Urinary bladder (tissue), 3 donors: ENCODE measurements at regions not wholly inside any gene's neighbourhood (a gene's known extent, or its start where the extent isn't known, plus 50 kb on each side); places are given as distances from the start of the nearest gene placed in this dataset.

Experiments
- DNase-seq: peaks from one replicate; pipeline ENCODE4 v3.0.0-alpha.2; 2015; ENCODE audit errors: extremely low spot score
- H3K27ac ChIP-seq: one replicate; pipeline ENCODE4 v1.5.1; 2013; ENCODE audit warnings: low read depth, mild to moderate bottlenecking, moderate library complexity
- H3K36me3 ChIP-seq: one replicate; pipeline ENCODE4 v1.6.1; 2013; ENCODE audit warnings: mild to moderate bottlenecking, moderate library complexity; ENCODE audit not compliant: insufficient read depth
- H3K4me1 ChIP-seq: one replicate; pipeline ENCODE4 v1.6.1; 2013; ENCODE audit warnings: mild to moderate bottlenecking, moderate library complexity; ENCODE audit not compliant: insufficient read depth
- H3K4me3 ChIP-seq: one replicate; pipeline ENCODE4 v1.5.1; 2013; ENCODE audit warnings: low read depth, low read length
- WGBS: extraction: QIAGEN DNeasy Blood & Tissue Kit; methylation state at CpG from one replicate; pipeline ENCODE4 v1.1.7; 2013; 5-methylcytosine and 5-hydroxymethylcytosine counted together
- donor health status: healthy with polysubstance abuse.
- donor health status: healthy.

DNA sequence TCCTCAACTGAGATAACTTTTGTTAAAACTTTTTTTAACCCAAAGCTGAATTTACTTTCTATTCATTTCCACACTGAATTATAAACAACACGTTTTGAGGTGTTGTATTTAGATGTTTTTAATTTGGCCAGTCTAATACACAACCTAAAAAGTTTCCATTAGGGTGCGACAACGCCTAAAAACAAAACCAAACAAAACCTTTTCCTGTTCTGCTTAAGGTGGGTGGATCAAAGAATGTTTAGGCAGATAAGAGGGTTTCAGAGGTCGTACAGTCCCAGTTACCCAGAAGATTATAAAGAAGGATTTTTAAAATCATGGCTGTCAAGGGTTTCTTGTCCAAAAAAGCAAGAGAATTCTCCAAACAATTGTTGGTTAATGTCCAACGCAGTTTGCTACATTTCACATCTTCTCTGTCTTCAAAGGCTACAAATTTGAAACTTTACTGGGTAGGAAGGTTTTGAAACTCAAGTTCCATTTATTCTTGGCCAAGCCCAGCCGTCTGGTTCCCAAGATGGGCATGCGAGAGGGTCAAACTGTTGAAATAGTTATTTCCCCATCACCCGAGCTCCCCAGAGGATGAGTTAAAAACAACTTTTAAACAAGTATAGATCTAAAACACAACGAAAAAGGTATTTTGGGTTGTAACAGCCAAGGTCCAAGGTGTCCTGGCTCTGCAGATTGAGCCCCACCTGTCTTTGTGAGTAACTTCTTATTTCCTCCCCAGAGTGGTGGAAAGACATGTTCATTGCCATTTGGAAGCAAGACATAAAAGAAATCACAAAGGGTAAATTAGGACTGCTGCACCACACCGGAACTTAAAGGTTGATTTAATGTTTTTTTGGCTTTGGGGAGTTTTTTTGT is 122.8 kb upstream of the MAP3K1 start:
- 73% methylated on average over 10 of the region's 10 CpGs for WGBS
- Histone ChIP-seq H3K4me3 (no peak overlapping the region), H3K36me3 (no peaks in the 10 kb centered on the region), H3K4me1 (no peaks in the 10 kb centered on the region), H3K27ac (no peak overlapping the region)
- no peak for DNase-seq

DNA sequence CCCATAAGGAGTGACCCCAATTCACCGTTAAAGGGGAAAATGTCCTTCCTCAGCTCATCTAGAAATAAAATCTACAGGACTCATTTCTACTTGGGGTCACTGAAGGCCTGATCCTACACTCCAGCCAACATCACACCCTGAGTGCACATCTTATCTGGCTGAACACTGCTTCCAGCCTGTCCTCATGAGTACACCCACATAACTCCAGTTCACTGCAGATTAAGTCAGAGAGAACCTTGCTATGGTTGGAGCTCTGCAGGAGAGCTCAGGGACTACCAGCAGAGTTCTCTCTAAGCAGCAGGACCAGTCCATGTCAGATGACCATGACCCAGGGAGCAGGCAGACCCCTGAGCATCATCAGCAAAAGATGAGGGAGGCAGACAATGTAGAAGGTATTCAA is 126.9 kb upstream of the MAP3K1 start:
- Histone ChIP-seq H3K4me3 (no peak overlapping the region), H3K36me3 (no peaks in the 10 kb centered on the region), H3K4me1 (no peaks in the 10 kb centered on the region), H3K27ac (no peak overlapping the region)
- DNase-seq: no peak
- WGBS: 88% methylated on average over 1 of the region's 1 CpG

DNA sequence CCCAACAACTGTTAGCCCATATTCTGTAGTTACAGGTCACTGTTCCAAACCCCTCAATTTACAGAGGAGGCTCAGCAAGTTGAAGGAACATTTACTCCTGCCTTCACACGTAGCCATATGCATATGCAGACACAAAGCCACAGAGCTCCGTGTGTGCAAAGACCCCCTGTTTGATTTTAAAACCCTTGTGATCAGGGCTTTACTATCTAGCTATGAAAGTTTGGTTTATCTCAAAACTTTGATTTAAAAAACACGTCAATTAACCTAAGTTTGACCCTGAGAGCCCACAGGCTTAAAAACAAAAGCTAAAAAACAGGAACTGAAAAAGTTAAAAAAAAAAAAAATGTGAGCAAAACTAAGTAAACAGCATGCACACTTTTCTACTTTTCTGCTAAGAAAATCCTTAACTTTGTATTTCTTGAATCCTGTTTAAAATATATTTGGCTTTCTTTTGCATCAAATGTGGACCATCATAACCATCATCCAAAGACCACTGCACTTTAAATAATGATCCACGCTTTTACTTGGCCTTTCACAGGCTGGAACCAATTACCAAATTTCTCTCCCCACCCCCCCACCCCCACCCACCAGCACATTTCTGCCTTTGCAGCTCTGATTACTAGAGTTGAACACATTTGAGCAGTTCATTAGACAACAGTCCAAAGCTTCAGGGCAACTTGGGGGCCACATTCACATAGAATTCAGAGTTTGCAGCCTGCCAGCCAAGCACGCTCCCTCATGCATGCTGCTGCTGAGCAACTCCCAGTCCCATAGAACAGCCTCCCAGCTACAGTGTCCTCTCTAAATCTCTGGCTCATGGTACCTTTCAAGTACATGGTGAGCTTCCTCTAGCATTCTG is 128.8 kb upstream of the MAP3K1 start:
- Histone ChIP-seq H3K4me1 (no peaks in the 10 kb centered on the region), H3K4me3 (no peak overlapping the region), H3K27ac (no peak overlapping the region), H3K36me3 (no peaks in the 10 kb centered on the region)
- 68% methylated on average over 5 of the region's 5 CpGs for WGBS
- no peak for DNase-seq

DNA sequence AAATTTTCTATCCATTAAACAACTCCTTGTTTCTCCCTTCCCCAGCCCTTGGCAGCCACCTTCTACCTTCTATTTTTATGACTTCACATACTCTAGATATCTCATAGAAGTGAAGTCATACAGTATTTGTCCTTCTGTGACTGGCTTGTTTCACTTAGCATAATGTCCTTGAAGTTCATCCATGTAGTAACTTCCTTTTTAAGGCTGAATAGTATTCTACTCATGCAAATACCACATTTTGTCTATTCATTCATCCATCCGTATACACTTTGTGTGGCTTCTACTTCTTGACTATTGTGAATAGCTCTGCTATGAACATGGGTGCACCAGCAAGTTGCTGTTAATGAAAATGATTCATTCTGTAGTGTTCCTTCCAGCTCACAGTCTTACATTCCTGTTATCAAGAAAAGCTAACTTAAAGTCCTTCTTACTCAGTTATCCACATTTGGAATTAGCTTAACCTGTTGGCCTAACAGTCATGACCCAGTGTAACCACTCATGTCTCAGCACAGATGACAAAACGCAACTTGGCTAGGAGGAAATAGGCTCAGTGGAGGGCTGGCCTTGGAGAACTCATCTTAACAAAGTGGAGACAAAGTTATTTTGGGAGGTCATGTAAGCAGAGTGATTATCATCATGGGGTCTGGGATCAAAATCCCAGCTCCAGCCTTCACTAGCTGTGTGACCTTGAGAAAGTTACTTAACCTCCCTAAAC is 129.7 kb upstream of the MAP3K1 start:
- H3K36me3 ChIP-seq: no peaks in the 10 kb centered on the region
- H3K27ac ChIP-seq: no peak overlapping the region
- no peak for DNase-seq
- no peak overlapping the region for H3K4me3 ChIP-seq
- WGBS: 61% methylated on average over 2 of the region's 2 CpGs
- H3K4me1 ChIP-seq: no peaks in the 10 kb centered on the region

DNA sequence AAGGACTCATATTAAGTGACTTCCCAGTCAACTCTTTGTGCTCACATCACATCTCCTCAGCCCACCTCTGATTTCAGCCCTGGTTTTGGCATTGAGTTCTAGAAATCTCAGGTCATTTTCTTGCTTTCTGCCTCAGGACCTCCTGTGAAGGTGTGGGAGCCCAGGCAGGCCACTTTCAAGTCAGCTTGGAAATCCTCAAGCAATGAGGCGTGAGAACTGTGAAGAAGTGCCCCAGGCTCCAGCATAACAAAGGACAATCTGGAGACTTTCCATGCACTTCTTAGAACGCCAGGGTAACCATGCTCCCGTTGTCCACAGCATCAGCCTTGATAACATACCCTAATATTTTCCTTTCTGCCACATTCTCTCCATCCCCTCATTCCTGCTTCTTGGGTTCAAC is 131.2 kb upstream of the MAP3K1 start:
- H3K4me3 ChIP-seq: no peak overlapping the region
- no peaks in the 10 kb centered on the region for H3K36me3 ChIP-seq
- 93% methylated on average over 3 of the region's 3 CpGs for WGBS
- DNase-seq: no peak
- H3K27ac ChIP-seq: no peak overlapping the region
- no peaks in the 10 kb centered on the region for H3K4me1 ChIP-seq

DNA sequence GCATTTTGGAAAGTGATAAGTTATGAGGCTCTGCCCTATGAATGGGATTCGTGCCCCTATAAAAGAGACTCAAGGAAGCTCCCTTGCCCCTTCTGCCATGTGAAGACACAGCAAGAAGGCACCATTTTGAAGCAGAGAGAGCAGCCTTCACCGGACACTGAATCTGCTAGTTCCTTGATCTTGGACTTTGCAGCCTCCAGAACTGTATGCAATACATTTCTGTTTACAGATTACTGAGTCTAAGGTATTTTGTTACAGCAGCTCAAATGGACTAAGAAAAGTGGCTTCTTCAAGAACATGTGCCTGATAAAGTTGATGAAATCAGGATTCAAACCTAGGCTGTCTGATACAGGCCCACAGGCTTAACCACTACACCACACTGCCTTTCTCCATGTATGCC is 131.6 kb upstream of the MAP3K1 start:
- Histone ChIP-seq H3K4me1 (no peaks in the 10 kb centered on the region), H3K4me3 (no peak overlapping the region), H3K36me3 (no peaks in the 10 kb centered on the region), H3K27ac (no peak overlapping the region)
- no peak for DNase-seq
- WGBS: 98% methylated on average over 2 of the region's 2 CpGs

DNA sequence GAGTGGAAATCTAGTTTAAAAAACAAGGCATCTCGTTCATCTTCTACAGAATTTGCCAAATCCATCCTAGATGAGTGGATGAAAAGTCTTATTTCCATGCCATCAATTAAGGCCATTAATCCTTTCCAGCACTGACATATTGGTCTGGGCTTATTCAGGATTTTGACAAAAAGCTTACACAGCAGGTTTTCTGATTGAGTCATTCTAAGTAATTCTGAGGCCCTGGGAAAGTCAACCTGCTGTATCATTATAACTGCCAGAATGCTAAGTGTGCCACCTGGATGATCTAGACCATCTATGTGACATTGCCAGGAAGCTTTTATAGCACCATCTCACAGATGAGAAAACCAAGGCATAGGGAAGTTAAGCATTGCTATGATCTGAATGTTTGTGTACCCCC is 132.1 kb upstream of the MAP3K1 start:
- no peaks in the 10 kb centered on the region for H3K4me1 ChIP-seq
- no peak overlapping the region for H3K4me3 ChIP-seq
- no peak overlapping the region for H3K27ac ChIP-seq
- no peaks in the 10 kb centered on the region for H3K36me3 ChIP-seq
- 92% methylated on average over 1 of the region's 1 CpG for WGBS
- DNase-seq: no peak

DNA sequence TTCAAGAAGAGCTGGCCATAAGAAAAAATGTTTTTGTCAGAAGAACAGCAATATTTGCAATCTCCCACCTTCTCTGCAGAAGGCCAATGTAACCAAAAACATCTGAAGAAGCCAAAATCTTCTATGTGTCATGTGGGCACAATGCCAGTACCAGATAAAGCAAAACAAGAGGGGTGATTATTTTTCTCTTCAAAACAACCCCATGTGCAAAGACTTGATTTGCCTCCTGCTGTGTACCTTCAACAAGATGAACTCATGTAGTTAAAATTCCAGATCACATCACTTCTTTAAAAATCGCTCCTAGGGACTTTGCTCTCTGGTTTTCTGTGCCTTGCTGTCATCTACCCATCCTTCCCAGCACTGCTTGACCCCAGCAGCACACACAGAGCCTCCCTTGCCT is 134.0 kb upstream of the MAP3K1 start:
- WGBS: 86% methylated on average over 1 of the region's 1 CpG
- Histone ChIP-seq H3K27ac (no peak overlapping the region), H3K4me3 (no peak overlapping the region), H3K36me3 (no peaks in the 10 kb centered on the region), H3K4me1 (no peaks in the 10 kb centered on the region)
- DNase-seq: no peak

DNA sequence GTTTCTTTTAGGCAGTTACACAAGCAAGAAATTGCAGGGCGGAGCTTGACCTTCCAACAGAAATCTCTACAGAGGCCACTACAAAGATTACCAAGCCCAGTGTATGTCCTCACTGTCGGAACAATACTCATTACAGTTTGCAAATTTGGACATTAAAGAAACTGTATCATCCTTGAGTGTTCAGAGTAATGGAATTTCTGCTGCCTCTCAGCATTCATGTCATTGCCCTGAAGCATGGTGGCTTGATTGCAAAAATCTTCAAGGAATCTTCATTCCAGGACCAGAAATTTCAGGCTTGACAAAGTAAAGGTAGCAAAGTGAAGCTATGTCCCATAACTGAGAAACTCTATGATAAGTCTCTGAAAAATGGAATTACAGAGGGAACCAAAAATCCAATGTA is 134.6 kb upstream of the MAP3K1 start:
- WGBS: 95% methylated on average over 2 of the region's 2 CpGs
- DNase-seq: no peak
- H3K27ac ChIP-seq: no peak overlapping the region
- H3K36me3 ChIP-seq: no peaks in the 10 kb centered on the region
- H3K4me3 ChIP-seq: no peak overlapping the region
- H3K4me1 ChIP-seq: no peaks in the 10 kb centered on the region

DNA sequence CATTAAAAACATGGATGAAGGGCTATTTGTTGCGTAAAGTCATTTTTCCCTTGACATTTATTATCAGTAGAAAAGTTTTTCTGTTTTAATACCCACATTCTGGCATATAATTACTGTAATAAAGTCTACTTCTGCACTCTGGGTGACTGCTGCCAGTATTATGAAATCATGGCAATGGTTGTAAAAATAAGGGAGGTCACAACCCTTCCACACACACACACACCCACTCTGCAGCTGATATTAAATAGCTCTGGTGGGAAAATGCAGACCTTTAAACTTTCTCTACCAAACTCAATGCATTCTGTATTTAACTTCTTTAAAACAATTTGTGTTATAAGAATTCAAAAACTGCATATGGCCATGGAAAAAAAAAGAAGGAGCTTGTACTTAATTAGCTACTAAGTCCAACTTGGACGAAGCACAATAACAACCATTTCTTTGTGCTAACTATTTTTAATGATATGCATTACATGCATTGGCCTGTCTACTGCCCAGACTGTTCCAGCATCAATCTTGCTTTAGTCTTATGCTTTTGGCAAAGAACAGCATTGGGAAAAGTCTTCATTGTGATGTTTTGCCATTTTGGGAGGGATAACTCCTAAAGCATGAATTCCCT is 137.6 kb upstream of the MAP3K1 start:
- Histone ChIP-seq H3K36me3 (no peaks in the 10 kb centered on the region), H3K4me3 (no peak overlapping the region), H3K4me1 (no peaks in the 10 kb centered on the region), H3K27ac (no peak overlapping the region)
- no peak for DNase-seq
- 74% methylated on average over 2 of the region's 2 CpGs for WGBS

DNA sequence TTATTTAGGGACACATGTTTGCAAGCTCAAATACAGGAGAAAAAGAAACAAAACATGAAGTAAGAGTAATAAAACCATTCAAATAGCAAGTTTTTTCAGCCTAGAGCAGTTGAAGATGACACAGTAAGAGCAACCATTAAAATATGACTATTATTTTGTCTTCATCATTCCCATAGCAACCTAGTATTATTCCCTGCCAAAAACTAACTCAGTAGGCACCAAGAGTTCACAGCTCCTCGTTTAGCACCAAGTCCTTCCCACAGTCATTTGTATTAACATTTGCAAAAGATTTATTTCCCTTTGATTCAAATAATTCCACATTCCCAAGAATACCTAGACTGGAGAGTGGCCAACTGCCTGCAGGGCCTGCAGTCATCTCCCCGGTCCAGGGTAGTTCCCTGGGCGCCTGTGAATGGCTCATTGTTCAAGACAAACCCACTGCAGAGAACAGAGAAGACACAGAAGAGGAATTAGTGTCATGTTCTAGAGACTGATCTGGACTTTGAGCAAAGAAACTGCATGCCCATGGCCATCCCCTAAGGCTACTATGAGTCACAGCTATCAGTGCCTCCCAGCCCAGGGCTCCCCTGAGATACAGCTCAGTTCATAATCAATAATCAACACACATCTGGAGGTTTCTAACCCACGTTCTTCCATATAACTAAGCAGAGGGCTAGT is 139.1 kb upstream of the MAP3K1 start:
- DNase-seq: no peak
- 78% methylated on average over 4 of the region's 4 CpGs for WGBS
- H3K4me1 ChIP-seq: no peaks in the 10 kb centered on the region
- H3K4me3 ChIP-seq: no peak overlapping the region
- H3K27ac ChIP-seq: no peak overlapping the region
- H3K36me3 ChIP-seq: no peaks in the 10 kb centered on the region

DNA sequence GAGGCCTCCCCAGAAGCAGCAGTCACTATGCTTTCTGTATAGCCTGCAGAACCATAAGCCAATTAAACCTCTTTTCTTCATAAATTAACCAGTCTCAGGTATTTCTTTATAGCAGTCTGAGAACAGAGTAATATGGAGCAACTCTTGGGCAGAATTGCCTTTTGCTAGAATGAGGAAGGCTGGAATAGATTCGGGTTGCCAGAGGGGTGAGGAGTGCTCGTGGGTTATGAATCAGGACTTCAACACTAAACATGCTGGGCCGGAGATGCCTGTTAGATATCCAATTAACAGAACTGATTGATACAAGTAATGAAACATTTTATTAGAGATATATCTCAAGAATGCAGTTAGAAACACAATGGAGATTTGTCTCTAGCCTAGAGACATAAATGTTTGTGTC is 140.9 kb upstream of the MAP3K1 start:
- DNase-seq: no peak
- H3K36me3 ChIP-seq: no peaks in the 10 kb centered on the region
- H3K4me1 ChIP-seq: no peaks in the 10 kb centered on the region
- WGBS: 92% methylated on average over 3 of the region's 3 CpGs
- H3K4me3 ChIP-seq: no peak overlapping the region
- no peak overlapping the region for H3K27ac ChIP-seq

DNA sequence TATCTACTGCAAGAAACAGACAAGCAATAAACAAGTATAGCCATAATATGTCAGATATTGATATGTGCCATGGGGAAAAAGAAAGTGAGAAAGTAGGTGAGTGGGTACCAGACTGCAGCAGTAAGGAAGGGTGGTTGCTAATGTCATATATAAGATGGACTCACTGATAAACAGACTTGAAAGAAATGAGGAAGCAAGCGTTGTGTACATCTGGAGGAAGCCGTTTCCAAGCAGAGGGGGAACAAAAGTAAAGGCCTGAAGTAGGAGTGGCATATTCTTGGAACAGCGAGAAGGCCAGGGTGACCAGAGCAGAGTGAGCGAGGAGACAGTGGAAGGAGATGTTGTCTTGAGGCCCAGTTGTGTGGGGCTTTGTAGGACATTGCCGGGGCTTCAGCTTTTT is 142.2 kb upstream of the MAP3K1 start:
- Histone ChIP-seq H3K4me1 (no peaks in the 10 kb centered on the region), H3K36me3 (no peaks in the 10 kb centered on the region), H3K27ac (no peak overlapping the region), H3K4me3 (no peak overlapping the region)
- WGBS: 78% methylated on average over 5 of the region's 5 CpGs
- DNase-seq: no peak
